Femur (tissue), 1 donor: ENCODE measurements at regions not wholly inside any gene's neighbourhood (a gene's known extent, or its start where the extent isn't known, plus 50 kb on each side); places are given as distances from the start of the nearest gene placed in this dataset.
"Not testable (repeated sequence)": the region's sequence is repeated elsewhere in the genome, so short reads cannot be mapped to it uniquely, and the experiment has no call there.

Experiments used
- DNase-seq: peaks from one replicate; pipeline ENCODE4 v3.0.0-alpha.2; 2017

DNA sequence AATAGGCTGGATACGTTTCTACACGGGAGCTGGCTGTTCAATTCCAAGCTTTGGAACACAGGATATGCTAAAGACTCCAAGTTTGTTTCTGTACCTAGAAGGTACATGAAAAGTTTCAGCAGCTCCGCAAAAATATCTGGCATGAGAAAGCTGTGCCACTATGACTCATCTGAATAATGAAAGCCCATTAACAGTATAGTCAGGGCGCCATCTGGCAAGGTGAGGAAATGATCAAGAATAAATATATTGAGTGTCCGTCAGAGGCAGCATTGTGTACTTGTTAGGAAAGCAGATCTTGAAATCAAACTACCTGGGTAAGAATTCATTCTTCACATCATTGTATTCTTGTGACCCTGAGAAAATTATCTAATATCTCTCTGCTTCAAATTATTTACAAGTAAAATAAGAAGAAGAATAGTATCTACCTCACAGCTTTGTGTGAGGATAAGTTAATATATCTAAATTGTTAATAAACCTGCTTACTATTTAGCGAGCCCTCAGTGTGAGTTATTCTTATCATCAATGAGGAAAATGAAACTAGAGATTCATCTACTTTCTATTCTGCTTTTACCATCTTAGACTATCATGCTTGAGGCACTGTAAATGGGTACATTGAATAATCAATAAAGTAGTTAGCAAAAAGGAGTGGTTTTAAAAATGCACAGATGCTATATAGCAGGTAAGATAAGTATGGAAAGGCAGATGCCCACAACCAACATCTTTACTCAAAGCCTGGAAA lies 53.5 kb downstream of the FSCB start:
- DNase-seq, result no peak

DNA sequence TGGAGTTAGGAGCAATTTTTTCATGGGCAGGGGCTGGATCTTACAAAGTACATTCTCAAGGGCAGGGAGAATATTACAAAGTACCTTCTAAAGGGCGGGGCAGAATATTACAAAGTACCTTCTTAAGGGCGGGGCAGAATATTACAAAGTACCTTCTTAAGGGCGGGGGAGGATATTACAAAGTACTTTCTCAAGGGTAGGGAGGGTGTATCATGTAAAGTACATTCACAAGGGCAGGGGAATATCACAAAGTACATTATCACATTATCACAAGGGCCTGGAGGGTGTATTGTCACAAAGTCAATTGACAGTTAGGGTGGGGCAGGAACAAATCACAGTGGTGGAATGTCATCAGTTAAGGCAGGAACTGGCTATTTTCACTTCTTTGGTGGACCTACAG lies 56.9 kb downstream of the FSCB start:
- not testable (repeated sequence) for DNase-seq

DNA sequence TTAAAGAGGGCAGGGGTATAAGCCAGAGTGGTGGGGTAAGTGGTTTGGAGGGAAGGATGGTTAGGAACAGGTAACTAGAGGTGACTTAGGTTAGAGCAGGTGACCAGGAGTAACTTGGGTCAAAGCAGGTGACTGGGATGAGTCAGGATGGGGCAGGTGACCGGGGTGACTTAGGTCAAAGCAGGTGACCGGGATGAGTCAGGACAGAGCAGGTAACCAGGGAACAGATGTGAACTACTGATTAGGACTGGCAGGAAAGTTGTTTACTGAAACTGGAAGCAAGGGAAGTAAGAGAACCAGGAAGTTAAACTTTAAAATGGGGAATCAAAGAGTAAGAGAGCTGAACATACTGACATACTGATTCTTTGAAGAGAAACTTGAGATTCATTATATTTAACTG lies 57.4 kb downstream of the FSCB start:
- no peak for DNase-seq

DNA sequence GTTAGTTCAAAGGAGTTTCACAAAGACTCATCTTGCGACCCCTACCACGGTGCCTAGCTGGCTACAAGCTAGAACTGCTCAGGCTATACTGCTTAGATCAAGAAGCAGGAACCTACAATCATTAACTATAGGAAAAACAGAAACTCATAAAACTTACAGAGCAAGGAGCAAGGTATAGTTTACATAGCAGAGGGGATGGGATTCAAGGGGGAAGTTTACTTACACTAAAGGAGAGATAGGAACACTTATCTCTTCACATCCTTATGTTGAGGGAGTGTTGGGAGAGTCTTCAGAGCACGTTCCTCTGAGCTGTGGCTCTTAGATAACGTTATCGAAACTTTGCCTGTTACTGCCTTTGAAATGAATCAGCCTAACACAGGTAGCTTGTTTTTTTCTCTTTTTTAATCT lies 58.1 kb downstream of the FSCB start:
- no peak for DNase-seq

DNA sequence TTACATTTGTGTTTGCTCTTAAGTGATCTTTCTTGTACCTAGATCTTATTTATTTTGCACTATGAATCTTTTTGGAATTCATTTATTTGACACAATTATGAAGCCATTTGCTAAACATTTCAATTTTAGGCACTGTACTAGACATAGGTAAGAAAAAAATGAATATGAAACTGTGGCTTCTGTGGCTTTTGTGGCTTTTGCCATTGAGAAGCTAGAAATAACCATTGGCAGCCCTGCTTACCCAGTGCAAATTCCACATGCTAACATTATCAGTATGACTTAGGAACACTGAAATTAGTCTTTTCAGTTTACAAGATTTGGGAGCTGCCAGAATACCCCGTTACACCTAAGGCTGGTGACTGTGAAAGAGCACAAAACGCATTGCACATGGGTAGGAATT lies 60.1 kb downstream of the FSCB start:
- DNase-seq, result no peak

DNA sequence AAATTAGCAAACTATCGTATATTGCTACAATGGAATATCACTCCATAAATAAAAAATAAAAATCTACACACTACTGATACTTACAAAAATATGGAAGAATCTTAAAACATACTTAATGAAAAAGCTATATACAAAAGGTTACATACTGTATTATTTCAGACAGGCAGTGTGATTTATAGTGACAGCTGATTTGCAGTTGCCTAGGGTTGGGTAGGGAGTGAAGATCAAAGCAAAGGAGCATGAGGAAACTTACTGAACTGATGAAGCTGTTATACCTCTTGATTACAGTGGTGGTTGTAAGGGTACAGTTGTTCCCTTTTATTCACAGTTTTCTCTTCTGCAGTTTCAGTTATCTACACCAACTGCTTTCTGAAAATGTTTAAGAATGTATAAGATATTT lies 62.6 kb downstream of the FSCB start:
- DNase-seq, result no peak

DNA sequence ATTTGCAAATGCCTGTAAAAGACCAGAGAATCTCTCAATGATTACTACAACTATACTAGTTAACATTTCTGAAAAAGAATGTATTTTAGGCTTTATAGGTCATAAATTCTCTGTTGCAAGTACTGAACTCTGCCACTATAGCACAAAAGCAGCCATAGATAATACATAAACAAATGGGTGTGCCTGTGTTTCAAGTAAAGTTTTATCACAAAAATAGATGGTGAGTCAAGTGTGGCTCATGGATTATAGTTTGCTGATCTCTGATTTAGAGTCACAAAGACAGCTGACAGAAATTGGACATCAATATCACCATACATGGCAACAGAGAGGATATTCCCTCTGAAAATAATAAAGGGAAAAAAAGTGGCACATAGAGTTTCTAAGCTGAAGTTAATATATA lies 68.1 kb downstream of the FSCB start:
- no peak for DNase-seq

DNA sequence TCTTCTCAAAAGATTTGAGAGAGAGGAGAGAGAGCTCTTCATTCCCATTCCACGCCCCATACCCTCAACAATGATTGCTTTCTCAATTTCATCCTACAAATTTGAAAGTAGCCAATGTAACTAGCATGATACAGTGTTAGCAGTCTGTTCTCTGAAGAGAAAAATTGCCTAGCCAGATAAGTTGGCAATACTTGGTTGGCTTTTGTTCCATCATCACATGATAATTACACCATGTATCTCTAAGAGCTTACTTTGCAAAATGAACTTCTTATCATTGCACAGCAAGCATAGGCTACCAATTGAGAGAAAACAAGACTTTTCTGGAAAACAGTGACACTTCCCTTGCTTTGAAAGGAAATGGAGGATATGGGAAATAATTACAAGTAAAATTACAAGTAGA lies 68.9 kb downstream of the FSCB start:
- no peak for DNase-seq

DNA sequence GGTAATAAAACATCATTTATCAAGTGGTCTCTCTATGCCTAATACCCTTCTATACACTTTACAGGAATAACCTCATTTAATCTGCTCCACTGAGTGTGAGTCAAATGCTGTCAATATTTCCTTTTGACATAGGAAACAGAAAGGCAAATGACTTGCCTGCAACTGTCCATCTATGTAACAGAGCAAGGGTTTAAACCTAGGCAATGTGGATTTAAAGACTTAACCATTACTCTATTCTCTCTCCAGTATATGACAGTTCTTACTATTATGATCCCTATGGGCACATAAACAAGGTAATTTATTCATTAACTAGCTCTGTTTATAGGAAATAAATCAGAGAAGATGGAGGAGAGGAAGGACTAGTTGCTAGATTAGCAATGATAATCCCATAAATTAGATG lies 70.6 kb downstream of the FSCB start:
- no peak for DNase-seq

DNA sequence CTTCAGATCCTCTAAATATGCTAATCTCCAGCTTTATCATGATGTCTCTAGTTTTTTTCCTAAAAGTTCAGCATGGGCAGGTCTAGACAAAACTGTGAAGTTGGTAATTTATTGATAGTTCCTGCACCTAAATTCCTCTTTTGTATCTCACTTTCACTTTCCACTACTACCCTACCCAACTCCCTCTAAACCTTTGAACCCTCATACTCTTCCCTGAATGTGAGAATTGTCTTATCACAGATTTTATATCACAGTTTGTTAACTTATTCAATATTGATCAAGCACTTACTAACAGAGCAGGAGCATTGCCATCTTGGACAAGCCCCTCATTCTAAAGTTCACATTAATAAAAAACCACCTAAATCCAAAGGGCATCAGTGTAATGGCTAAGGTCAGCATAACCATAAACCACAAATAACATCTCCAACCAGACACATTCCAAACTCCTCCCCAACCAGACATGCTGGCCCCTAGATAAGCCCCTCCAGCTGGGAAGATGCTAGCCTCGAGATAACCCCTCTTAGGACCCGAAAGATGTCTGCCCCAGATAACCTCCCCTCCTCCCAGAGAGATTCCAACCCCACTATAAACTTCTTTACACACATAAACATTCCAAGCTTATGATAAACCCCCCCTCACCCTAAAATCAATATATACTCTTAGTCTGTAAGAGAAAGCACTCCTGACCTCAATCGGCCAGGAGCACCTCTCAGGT lies 78.7 kb downstream of the FSCB start:
- no peak for DNase-seq

DNA sequence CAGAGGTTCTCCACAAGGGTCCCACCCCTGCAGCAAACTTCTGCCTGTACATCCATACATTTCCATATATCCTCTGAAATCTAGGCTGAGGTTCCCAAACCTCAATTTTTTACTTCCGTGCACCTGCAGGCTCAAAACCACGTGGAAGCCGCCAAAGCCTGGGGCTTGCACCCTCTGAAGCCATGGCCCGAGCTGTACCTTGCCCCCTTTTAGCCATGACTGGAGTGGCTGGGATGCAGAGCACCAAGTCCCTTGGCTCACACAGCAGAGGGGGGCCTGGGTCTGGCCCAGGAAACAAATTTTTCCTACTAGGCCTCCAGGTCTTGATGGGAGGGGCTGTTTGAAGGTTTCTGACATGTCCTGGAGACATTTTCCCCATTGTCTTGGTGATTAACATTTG lies 84.4 kb downstream of the FSCB start:
- no peak for DNase-seq

DNA sequence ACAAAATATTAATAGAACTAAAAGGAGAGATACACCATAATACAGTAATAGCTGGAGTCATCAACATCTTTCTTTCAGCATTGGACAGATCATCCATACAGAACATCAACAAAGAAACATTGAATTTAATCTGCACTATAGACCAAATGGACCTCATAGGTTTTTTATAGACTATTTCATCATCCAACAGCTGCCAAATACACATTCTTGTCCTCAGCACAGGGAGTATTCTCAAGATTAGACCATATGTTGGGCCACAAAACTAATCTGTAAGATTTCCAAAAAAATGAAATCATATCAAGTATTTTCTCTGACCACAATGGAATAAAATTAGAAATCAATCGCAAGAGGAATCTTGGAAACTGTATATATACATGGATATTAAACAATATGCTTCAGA lies 86.9 kb downstream of the FSCB start:
- DNase-seq, result no peak

DNA sequence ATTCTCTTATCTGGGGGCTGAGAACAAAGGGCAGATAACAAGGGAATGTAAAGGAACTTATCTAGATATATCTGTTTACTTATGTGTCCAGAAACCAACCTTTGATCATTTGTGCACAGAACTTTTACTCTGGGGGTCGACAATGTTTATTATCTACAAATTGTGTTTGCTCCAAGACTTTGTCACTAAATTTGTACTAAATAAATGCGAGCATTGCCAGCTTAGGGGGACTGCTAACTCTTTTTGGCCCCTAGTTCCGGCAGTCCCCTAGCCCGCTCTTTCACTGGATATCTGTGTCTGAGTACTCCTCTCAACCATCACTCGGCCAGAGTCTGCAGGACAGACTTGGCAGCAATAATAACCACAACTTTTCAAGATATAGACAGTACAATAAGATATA lies 88.2 kb downstream of the FSCB start:
- no peak for DNase-seq

DNA sequence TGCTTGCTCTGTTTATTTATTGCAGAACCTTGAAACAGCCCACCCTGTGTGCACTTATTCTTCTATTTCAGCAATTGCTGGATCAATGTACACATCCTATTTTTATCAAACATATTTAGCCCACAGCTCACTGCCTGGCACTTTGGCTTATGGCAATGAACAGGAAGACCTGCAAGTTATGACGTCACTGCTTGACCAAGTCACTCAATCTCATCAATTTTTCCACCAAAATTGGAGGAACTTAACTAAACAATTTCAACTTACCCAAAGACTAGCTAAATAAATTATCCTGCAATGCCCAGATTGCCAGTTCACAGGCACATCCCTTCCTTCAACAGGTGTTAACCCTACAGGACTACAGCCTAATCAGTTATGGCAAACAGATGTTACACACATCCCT lies 89.3 kb downstream of the FSCB start:
- no peak for DNase-seq

DNA sequence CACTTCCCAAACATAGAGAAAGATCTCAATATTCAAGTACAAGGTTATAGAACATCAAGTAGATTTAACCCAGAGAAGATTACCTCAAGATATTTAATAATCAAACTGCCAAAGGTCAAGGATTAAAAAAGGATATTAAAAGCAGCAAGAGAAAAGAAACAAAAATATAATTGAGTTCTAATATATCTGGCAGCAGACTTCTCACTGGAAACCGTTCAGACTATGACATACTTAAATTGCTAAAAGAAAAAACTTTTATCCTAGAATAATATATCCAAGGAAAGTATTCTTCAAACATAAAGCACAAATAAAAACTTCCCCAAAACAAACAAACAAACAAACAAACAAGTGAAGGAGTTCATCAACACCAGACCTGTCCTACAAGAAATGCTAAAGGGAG lies 92.4 kb downstream of the FSCB start:
- no peak for DNase-seq

DNA sequence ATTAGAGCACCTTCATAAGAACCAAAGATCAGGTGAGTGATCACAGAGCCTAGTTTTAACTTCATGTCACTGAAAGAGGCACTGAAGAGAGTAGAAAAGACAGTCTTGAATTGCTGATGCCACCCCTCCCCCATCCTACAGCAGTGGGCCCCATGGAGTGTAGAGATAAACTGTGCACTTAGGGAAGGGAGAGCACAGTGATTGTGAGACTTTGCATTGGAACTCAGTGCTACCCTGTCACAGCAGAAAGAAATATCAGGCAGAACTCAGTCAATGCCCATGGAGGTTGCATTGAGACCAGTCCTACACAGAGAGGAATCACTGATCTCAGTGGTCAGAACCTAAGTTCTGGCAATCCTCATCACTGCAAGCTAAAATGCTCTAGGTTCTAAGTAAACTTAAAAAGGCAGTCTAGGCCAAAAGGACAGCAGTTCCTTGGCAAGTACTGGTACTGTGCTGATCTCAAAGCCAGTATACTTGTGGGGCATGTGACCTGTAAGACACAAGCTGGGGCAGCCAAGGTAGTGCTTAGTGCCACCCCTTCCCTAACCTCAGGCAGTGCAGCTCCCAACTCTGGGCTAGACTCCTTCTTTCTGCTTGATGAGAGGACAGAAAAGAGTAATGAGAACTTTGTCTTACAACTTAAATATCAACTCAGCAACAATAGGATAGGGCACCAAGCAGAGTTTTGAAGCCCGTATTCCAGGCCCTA lies 94.1 kb downstream of the FSCB start:
- DNase-seq, result no peak

DNA sequence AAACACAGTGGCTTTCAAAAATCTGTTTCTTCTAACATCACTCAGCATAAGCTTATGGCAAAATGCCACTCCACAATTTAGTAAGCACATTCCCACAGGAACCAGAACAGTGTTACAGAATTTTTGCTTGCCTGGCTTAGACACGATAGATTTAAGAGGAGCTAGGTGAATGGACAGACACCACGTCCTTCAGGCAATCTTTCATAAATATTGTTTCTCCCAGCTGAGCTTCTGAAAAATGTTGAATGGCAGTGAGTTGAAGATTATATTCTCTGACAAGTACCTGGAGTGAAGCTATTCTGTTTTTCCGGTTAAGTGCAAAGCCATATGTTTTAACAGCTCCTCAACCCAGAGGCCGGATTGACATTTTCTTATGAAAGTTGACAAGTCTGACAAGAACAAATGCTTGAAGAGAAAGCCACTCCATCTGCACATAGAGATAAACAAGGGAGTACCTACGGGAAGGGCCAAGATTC lies 102.0 kb downstream of the FSCB start:
- DNase-seq, result no peak

DNA sequence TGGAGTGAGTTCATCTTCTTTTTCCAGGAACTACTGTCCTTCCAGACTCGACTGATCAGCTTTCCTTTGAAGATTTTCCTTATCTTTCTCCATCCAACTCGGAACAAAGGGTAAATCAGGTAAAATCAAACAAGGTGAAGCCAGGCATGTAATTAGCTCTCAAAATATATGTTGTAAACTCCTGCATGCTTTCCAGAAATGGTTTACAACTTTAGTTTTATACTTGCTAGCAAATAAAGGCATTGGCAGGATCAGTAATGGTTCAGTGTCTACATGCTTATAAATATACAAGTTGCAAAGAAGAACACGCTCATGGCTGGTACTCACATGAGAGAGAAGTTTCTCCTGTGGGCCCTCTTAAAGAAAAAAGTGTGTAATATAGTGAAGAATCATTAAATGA lies 102.5 kb downstream of the FSCB start:
- no peak for DNase-seq

DNA sequence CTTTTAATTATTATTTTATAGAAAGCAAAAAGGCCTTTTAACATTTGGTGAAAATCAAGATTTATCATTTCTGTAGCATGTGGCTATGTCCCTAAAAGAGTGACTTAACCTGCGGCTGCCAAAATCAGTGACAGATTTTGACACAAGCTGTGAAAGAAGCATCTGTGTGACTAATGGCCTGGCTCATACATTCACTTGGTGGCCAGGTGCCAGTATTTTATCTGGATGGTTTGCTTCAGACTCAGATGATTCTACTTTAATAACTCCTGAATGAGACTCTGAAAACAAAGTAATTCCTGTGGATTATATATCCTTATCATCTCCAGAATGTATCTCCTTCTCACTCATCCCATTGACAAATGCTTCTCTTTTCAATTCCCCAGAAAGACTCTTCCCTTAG lies 103.0 kb downstream of the FSCB start:
- no peak for DNase-seq

DNA sequence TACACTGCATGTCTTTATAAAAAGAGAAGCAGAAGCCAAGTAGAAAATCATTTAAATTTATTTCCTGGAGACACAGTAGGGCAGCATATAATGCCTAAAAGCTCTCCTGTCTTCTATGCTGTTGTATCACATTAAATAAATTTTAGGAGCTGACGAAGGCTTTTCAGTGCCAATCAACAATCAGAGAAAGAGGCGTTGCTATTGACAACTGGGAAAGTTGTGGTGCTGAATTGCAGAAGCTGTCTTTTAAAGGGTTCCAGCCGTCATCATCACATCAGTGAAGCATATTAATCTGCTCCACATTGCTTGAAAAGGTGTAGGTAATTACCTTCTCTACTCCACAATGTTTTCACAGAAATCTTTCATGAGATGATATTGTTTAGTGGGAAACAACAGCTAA lies 103.9 kb downstream of the FSCB start:
- DNase-seq, result no peak

DNA sequence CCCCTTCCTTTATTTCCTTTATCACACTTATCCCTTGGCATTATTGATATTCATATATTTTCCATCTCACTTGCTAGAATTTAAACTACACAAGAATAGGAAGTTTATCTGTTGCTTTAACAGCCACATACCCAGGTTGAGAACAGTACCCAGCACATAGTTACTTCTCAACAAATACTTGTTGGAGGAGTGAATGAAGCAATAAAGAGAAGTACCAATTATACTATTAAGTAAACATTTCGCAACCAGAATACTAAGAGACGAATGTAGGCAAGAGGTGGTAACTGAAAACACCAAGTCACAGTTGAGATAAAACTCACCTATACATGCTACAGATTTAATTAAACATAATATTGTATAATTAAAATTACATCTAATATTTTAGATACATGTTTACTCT lies 110.9 kb downstream of the FSCB start:
- no peak for DNase-seq

DNA sequence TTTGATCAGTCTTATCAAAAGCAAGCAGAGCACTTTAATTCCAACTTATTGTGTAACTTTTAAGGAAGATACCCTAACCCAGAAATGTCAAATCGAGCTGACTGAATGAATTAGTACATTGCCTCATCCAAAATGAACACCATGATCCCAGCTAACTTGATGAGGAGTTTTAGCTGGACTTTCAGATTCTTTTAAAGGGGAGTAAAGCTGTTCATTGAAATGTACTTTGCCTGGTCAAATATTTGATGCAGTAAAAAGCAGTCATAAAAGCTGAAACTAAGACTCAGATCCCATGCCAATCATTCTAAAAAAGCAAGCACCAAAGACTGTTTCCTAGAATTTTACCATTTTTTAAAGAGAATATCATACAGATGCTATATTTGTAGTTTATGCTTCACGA lies 114.1 kb downstream of the FSCB start:
- DNase-seq, result no peak

DNA sequence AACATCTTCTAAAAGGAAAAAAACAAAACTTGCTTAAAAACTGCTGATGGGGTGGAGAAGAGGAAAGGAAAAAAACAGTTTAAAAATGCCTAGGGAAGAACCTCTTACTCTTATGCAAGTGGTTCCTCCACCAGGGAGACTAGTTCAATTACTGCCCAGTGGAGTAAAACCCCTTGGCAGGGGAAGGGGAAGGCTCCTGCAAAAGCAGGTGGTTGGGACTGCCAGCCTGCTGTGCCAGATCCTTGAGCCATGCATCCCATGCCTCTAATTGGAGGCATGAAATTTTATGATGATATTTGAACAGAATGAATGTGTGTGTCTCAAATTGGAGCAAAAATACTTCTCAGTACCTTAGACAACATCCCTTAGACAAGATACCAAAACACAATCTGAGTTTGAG lies 118.8 kb downstream of the FSCB start:
- DNase-seq, result no peak

DNA sequence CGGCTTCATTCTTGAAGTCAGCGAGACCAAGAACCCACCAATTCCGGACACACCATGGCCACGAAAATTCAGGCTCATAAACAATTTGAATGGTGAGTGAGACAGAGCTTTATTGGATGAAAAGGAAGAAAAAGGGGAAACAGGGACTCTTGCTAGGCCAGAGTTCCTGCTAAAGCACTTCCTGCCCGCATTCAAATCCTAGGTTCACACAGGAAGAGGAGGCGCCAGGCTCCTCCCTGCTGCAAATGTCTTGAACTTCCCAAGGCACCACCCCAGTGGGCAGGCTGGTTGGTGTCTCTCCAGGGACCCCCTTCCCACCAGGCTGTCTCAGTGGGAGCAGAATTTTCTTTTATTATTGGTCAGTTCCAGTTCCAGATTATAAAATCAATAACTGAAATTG lies 121.2 kb downstream of the FSCB start:
- no peak for DNase-seq
